Breast epithelium (tissue), 4 donors: ENCODE measurements at regions not wholly inside any gene's neighbourhood (a gene's known extent, or its start where the extent isn't known, plus 50 kb on each side); places are given as distances from the start of the nearest gene placed in this dataset.

Experiments
- DNase-seq, 2 donors: peaks; one replicate each; pipeline ENCODE4 v3.0.0-alpha.2; 2019; ENCODE audit warnings: low spot score in 2 of 2
- H3K27ac ChIP-seq, 2 donors: fragments of 200-600 bp; sonication (generic) in 1 of 2; one replicate each; pipeline ENCODE4 v1.5.1; 2016 to 2019; ENCODE audit warnings: mild to moderate bottlenecking in 1 of 2
- H3K27me3 ChIP-seq, 2 donors: fragments of 200-600 bp; sonication (generic) in 1 of 2; one replicate each; pipeline versions ENCODE4 v1.5.1 to v1.6.0; 2017 to 2019; ENCODE audit warnings: control low read depth in 1 of 2, mild to moderate bottlenecking in 1 of 2
- H3K36me3 ChIP-seq: fragments of 200-600 bp; one replicate; pipeline ENCODE4 v1.5.1; 2019
- H3K4me1 ChIP-seq, 2 donors: fragments of 200-600 bp; sonication (generic); one replicate each; pipeline ENCODE4 v1.5.1; 2016 to 2019; ENCODE audit warnings: control low read depth in 1 of 2
- H3K4me3 ChIP-seq, 3 donors: fragments of 200-600 bp; sonication (generic); 1 replicate in 2 of 3; 2 replicates in 1 of 3; pipeline ENCODE4 v1.5.1; 2016 to 2019; ENCODE audit warnings: mild to moderate bottlenecking in 3 of 3, moderate library complexity in 2 of 3
- H3K9me3 ChIP-seq, 2 donors: fragments of 200-600 bp; sonication (generic) in 1 of 2; one replicate each; pipeline ENCODE4 v1.5.1; 2016 to 2019; ENCODE audit warnings: control low read depth in 1 of 2
- POLR2A ChIP-seq: fragments of 450-650 bp; IDR thresholded peaks from one replicate; pipeline ENCODE4 v1.6.1; 2016; ENCODE audit warnings: antibody characterized with exemption, mild to moderate bottlenecking, moderate library complexity
- POLR2AphosphoS5 ChIP-seq, 3 donors: sonication (generic); formaldehyde crosslinking; IDR thresholded peaks; one replicate each; pipeline ENCODE4 v1.6.1; 2017; ENCODE audit warnings: antibody characterized with exemption in 3 of 3
- intact Hi-C: fragments of 100-400 bp; cut with DNase I; formaldehyde crosslinking; loops from one replicate; pipeline ENCODE4 v1.15.1; 2023; ENCODE audit warnings: low total_unique reads
- TF ChIP-seq, protein P1 (sequence below), 3 donors: fragments of 450-650 bp; IDR thresholded peaks; one replicate each; pipeline ENCODE4 v1.5.1; 2016 to 2017; ENCODE audit warnings: antibody characterized with exemption in 3 of 3, mild to moderate bottlenecking in 3 of 3, moderate library complexity in 3 of 3

DNA sequence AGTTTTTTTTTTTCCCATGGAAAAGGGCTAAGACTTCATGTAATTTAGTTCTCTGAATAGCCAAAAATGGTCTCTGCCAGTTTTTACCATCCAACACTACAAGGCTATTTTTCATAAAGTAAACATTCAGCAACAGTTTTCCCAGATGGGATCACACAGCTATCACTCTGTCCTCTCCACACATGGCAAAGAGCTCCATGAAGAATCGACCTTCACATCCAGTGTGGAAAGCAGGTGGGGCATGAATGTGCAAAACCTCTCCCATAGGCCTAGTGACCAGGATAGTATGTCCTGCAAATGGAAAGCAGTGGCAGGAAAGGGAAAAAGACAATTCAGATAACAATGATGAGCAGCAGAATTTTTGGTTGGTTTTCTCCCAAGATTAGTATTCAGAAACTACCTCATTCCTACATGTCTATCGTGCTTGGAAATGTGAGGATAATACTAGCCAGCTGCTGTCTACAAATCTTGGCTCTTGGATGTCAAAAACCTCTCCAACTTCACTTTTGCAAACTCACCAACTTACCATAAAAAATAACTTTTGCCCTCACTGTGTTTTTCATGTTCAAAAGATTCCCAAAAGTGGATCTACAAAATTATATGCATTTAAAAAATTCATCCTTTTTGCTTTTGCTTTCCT lies 159.7 kb upstream of the MCHR2 start:
- DNase-seq: no peak
- no peak overlapping the region for H3K4me3 ChIP-seq
- H3K4me1 ChIP-seq: no peaks in the 10 kb centered on the region
- intact Hi-C loops: no loop called here
- TF ChIP-seq, protein P1, sequence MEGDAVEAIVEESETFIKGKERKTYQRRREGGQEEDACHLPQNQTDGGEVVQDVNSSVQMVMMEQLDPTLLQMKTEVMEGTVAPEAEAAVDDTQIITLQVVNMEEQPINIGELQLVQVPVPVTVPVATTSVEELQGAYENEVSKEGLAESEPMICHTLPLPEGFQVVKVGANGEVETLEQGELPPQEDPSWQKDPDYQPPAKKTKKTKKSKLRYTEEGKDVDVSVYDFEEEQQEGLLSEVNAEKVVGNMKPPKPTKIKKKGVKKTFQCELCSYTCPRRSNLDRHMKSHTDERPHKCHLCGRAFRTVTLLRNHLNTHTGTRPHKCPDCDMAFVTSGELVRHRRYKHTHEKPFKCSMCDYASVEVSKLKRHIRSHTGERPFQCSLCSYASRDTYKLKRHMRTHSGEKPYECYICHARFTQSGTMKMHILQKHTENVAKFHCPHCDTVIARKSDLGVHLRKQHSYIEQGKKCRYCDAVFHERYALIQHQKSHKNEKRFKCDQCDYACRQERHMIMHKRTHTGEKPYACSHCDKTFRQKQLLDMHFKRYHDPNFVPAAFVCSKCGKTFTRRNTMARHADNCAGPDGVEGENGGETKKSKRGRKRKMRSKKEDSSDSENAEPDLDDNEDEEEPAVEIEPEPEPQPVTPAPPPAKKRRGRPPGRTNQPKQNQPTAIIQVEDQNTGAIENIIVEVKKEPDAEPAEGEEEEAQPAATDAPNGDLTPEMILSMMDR (IDR thresholded peaks at IDR 0.05): no peak
- TF ChIP-seq POLR2A (no peak), POLR2AphosphoS5 (IDR thresholded peaks at IDR 0.05) (no peak)
- no peak overlapping the region for H3K27ac ChIP-seq
- H3K36me3 ChIP-seq: no peaks in the 10 kb centered on the region
- no peaks in the 10 kb centered on the region for H3K27me3 ChIP-seq
- no peaks in the 10 kb centered on the region for H3K9me3 ChIP-seq

DNA sequence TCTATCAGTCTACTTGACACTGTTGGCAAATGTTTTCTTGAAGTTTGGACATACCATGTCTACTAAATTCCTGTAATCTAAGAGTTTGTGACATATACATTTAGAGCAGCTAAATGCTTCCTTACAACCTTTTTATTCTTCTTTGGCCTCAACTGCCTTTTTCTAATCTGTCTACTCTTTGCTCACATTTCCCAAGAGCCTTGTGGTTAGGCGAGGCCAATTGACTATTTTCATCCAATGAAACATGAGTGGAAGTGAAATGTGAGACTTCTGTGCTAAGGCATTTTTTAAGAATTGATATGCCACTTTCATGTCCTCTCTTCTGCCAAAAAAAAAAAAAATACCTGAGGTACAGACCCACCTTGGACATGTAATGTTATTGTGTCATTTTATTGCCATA lies 158.2 kb upstream of the MCHR2 start:
- intact Hi-C loops: no loop called here
- Histone ChIP-seq H3K4me3 (no peak overlapping the region), H3K36me3 (no peaks in the 10 kb centered on the region), H3K9me3 (no peaks in the 10 kb centered on the region), H3K27ac (no peak overlapping the region), H3K27me3 (no peaks in the 10 kb centered on the region), H3K4me1 (no peaks in the 10 kb centered on the region)
- TF ChIP-seq POLR2A: no peak
- TF ChIP-seq, protein P1 (IDR thresholded peaks at IDR 0.05): no peak
- no peak for DNase-seq

DNA sequence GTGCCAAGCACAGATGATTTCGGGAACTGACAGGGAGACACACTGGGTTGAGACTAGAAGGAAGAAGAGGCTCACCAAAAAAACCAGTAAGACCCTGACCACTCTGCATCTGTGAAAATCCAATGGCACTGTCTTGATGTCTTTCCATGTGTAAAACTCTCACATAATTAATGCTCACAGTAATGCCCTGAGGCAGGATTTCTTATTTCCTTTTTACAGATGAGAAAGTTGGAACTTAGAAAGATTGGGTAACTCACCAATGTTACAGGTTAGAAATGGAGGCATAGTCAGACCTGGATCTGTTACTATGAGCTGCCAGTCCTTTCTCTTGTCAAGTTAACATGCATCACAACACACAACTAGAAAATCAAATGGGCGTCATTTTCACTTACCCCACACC lies 151.0 kb upstream of the MCHR2 start:
- Histone ChIP-seq H3K4me1 (no peaks in the 10 kb centered on the region), H3K4me3 (no peak overlapping the region), H3K27ac (no peak overlapping the region), H3K27me3 (no peaks in the 10 kb centered on the region), H3K9me3 (no peaks in the 10 kb centered on the region), H3K36me3 (no peaks in the 10 kb centered on the region)
- DNase-seq: no peak
- no peak for TF ChIP-seq POLR2AphosphoS5 (IDR thresholded peaks at IDR 0.05)
- TF ChIP-seq, protein P1 (IDR thresholded peaks at IDR 0.05): no peak
- TF ChIP-seq POLR2A: no peak
- intact Hi-C loops: no loop called here

DNA sequence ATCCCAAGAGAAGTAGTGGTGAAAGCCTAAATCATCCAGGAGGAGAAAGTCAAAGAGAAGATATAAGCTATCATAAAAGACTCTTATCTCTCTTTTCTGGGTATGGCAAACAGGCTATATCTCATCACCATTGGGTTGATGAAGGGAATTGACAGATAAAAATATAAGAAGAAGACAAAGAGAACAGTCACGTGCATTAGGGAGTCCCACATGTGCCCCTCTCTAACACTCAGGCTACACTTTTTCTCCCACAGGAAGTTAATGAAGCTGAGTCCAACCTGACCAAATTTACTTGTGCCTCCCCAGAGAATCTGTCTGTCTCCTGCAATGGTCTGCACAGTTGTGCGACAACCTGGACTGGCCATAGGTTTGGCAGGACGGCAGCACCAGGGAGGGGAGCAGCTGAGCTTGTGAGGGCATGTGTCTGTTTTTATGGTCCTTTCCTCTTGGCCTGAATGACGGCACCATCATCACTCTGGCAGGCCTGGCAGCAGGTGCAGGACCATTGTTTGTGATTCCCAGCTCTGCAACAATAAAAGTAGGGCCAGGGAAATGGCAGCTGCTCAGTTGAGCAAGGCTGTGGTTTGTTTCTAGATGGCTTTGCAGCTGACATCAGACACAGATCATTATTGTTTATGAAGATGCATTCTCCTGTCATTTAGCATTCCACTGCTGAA lies 144.5 kb upstream of the MCHR2 start:
- TF ChIP-seq, protein P1 (IDR thresholded peaks at IDR 0.05): no peak
- TF ChIP-seq POLR2A (no peak), POLR2AphosphoS5 (IDR thresholded peaks at IDR 0.05) (no peak)
- Histone ChIP-seq H3K4me1 (no peaks in the 10 kb centered on the region), H3K4me3 (no peak overlapping the region), H3K27me3 (no peaks in the 10 kb centered on the region), H3K36me3 (no peaks in the 10 kb centered on the region), H3K27ac (no peak overlapping the region), H3K9me3 (no peaks in the 10 kb centered on the region)
- DNase-seq: no peak
- intact Hi-C loops: no loop called here

DNA sequence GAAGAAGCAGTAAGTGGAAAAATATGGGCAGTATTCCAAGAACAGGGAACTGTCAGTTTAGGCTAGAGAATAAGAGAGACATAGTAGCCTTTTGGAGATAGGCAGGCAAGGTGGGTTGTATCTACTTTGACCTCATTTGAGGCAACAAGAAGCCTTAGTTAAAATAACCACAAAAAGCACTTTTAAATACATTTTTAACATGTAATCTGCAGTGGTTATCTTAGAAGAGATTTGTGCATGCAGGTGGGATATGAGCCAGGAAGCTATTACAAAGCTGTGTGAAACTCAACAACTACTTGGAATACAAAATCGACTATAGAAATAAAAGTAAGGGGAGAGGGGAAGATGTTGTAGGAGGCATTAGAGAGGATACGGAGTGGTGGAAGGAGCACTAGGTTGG lies 143.7 kb upstream of the MCHR2 start:
- Histone ChIP-seq H3K4me3 (no peak overlapping the region), H3K36me3 (no peaks in the 10 kb centered on the region), H3K27me3 (no peaks in the 10 kb centered on the region), H3K4me1 (no peaks in the 10 kb centered on the region), H3K27ac (no peak overlapping the region), H3K9me3 (no peaks in the 10 kb centered on the region)
- TF ChIP-seq POLR2AphosphoS5 (IDR thresholded peaks at IDR 0.05) (no peak), POLR2A (no peak)
- TF ChIP-seq, protein P1 (IDR thresholded peaks at IDR 0.05): no peak
- intact Hi-C loops: no loop called here
- DNase-seq: no peak
